Liver (tissue), 8 donors: ENCODE measurements at regions not wholly inside any gene's neighbourhood (a gene's known extent, or its start where the extent isn't known, plus 50 kb on each side); places are given as distances from the start of the nearest gene placed in this dataset.

Experiments used
- DNase-seq: peaks from one replicate; pipeline ENCODE4 v3.0.0-alpha.2; 2017; ENCODE audit warnings: low spot score
- H3K27ac ChIP-seq, 2 donors: one replicate each; pipeline ENCODE4 v1.7.0; 2013; ENCODE audit warnings: inconsistent platforms in 2 of 2, low read length in 2 of 2, control low read depth in 1 of 2, low read depth in 1 of 2, mild to moderate bottlenecking in 1 of 2
- H3K27me3 ChIP-seq, 4 donors: one replicate each; pipeline versions ENCODE4 v1.6.1 to v1.7.0; 2013; ENCODE audit warnings: low read length in 3 of 4, inconsistent platforms in 1 of 4, mild to moderate bottlenecking in 1 of 4, moderate library complexity in 1 of 4; ENCODE audit not compliant: control insufficient read depth in 4 of 4, insufficient read depth in 4 of 4
- H3K36me3 ChIP-seq, 4 donors: one replicate each; pipeline versions ENCODE4 v1.6.1 to v1.7.0; 2013; ENCODE audit warnings: low read length in 3 of 4, mild to moderate bottlenecking in 3 of 4, low read depth in 1 of 4, moderate library complexity in 1 of 4; ENCODE audit not compliant: control insufficient read depth in 4 of 4, insufficient read depth in 3 of 4
- H3K4me1 ChIP-seq, 4 donors: one replicate each; pipeline versions ENCODE4 v1.6.1 to v1.7.0; 2013; ENCODE audit warnings: low read length in 3 of 4, mild to moderate bottlenecking in 3 of 4, moderate library complexity in 1 of 4; ENCODE audit not compliant: control insufficient read depth in 4 of 4, insufficient read depth in 4 of 4
- H3K4me3 ChIP-seq, 3 donors: one replicate each; pipeline versions ENCODE4 v1.6.1 to v1.7.0; 2013; ENCODE audit warnings: low read length in 3 of 3, control low read depth in 1 of 3, low read depth in 1 of 3, mild to moderate bottlenecking in 1 of 3
- H3K9ac ChIP-seq, 2 donors: one replicate each; pipeline ENCODE4 v1.7.0; 2013; ENCODE audit warnings: low read length in 2 of 2, mild to moderate bottlenecking in 2 of 2, moderate library complexity in 2 of 2, control low read depth in 1 of 2, low read depth in 1 of 2
- H3K9me3 ChIP-seq, 4 donors: one replicate each; pipeline versions ENCODE4 v1.6.1 to v1.7.0; 2013; ENCODE audit warnings: low read length in 3 of 4; ENCODE audit not compliant: control insufficient read depth in 4 of 4
- CTCF ChIP-seq: fragments of 150-350 bp; IDR thresholded peaks from 2 replicates; pipeline ENCODE4 v1.5.1; 2017; ENCODE audit warnings: improper control_type of control experiment, low read depth, low read length; ENCODE audit not compliant: missing input control
- FOXA1 ChIP-seq: IDR thresholded peaks from 2 replicates; pipeline ENCODE4 v1.6.1; 2016; ENCODE audit warnings: antibody characterized with exemption
- FOXA2 ChIP-seq: IDR thresholded peaks from 2 replicates; pipeline ENCODE4 v1.6.1; 2016; ENCODE audit warnings: antibody characterized with exemption
- GABPA ChIP-seq, 2 donors: IDR thresholded peaks in 1 of 2; conservative IDR thresholded peaks in 1 of 2; 2 replicates each; pipeline ENCODE4 v1.6.1; 2016; ENCODE audit warnings: antibody characterized with exemption in 2 of 2, mild to moderate bottlenecking in 1 of 2, moderate library complexity in 1 of 2
- HNF4A ChIP-seq, 2 donors: conservative IDR thresholded peaks; 2 replicates each; pipeline ENCODE4 v1.6.1; 2016; ENCODE audit warnings: antibody characterized with exemption in 2 of 2, mild to moderate bottlenecking in 2 of 2
- HNF4G ChIP-seq: IDR thresholded peaks from 2 replicates; pipeline ENCODE4 v1.6.1; 2016; ENCODE audit warnings: antibody characterized with exemption
- JUND ChIP-seq, 2 donors: IDR thresholded peaks; 2 replicates each; pipeline ENCODE4 v1.6.1; 2016; ENCODE audit warnings: antibody characterized with exemption in 2 of 2
- MAX ChIP-seq: IDR thresholded peaks from 2 replicates; pipeline ENCODE4 v1.6.1; 2016; ENCODE audit warnings: antibody characterized with exemption
- RAD21 ChIP-seq, 2 donors: IDR thresholded peaks; 2 replicates each; pipeline ENCODE4 v1.6.1; 2016; ENCODE audit warnings: antibody characterized with exemption in 2 of 2, mild to moderate bottlenecking in 2 of 2
- RXRA ChIP-seq, 2 donors: IDR thresholded peaks; 2 replicates each; pipeline ENCODE4 v1.6.1; 2017 to 2018; ENCODE audit warnings: antibody characterized with exemption in 2 of 2, mild to moderate bottlenecking in 1 of 2
- SP1 ChIP-seq: IDR thresholded peaks from 2 replicates; pipeline ENCODE4 v1.6.1; 2018; ENCODE audit warnings: antibody characterized with exemption, mild to moderate bottlenecking
- TAF1 ChIP-seq: conservative IDR thresholded peaks from 2 replicates; pipeline ENCODE4 v1.6.1; 2016; ENCODE audit warnings: antibody characterized with exemption, mild to moderate bottlenecking
- ZBTB33 ChIP-seq: IDR thresholded peaks from 2 replicates; pipeline ENCODE4 v1.6.1; 2016; ENCODE audit warnings: antibody characterized with exemption
- WGBS: extraction: QIAGEN DNeasy Blood & Tissue Kit; methylation state at CpG from one replicate; pipeline ENCODE4 v1.1.7; 2013; 5-methylcytosine and 5-hydroxymethylcytosine counted together
- TF ChIP-seq, protein P1 (sequence below): IDR thresholded peaks from 2 replicates; pipeline ENCODE4 v1.6.1; 2016; ENCODE audit warnings: antibody characterized with exemption
- donor health status: healthy.
- donor health status: healthy.
- donor health status: healthy.
- donor health status: healthy.
- donor health status: healthy.

GRCh38 chr18:51458861-51459260 is 261.4 kb upstream of the MEX3C start:
- Histone ChIP-seq H3K9ac (no peak overlapping the region), H3K4me3 (no peak overlapping the region), H3K27me3 (no peaks in the 10 kb centered on the region), H3K4me1 (no peaks in the 10 kb centered on the region), H3K27ac (no peak overlapping the region), H3K9me3 (no peaks in the 10 kb centered on the region), H3K36me3 (no peaks in the 10 kb centered on the region)
- WGBS = 99% methylated on average over 1 of the region's 1 CpG
- no peak for TF ChIP-seq ZBTB33
- no peak for TF ChIP-seq RAD21 (IDR thresholded peaks at IDR 0.05)
- no peak for TF ChIP-seq JUND (IDR thresholded peaks at IDR 0.05)
- no peak for TF ChIP-seq GABPA (IDR thresholded peaks at IDR 0.05 in 1 of 2, conservative IDR thresholded peaks at IDR 0.05 in 1 of 2)
- TF ChIP-seq SP1 = no peak
- TF ChIP-seq HNF4G = no peak
- TF ChIP-seq HNF4A (conservative IDR thresholded peaks at IDR 0.05) = no peak
- no peak for TF ChIP-seq FOXA2
- no peak for TF ChIP-seq TAF1
- no peak for TF ChIP-seq FOXA1
- no peak for TF ChIP-seq RXRA (IDR thresholded peaks at IDR 0.05)
- DNase-seq = no peak

DNA sequence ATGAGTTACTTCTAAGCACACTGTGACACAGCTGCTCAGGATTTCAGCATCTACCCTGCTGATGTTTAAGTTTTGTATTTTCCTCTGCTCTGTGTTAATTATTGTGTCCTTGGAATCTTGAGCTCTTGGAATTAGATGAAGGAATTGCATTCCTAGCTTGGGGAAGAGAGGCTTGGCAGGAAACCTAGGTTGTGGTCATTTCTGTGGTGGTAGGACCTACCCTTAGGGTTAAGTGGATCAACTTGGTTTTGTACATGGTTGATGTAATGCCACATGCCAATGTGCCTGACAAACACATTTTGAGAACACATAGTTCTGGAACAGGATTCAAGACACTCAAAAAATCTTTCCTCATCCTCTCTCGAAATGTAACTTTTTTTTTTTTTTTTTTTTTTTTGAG is 264.5 kb upstream of the MEX3C start:
- WGBS = 88% methylated on average over 1 of the region's 1 CpG
- no peak for DNase-seq
- no peak overlapping the region for H3K27ac ChIP-seq
- H3K27me3 ChIP-seq = peaks cover 0 to 4% (median 0%) of the 10 kb centered on the region in 4 donors
- no peaks in the 10 kb centered on the region for H3K9me3 ChIP-seq
- no peaks in the 10 kb centered on the region for H3K36me3 ChIP-seq
- no peak overlapping the region for H3K9ac ChIP-seq
- TF ChIP-seq RXRA (IDR thresholded peaks at IDR 0.05) (no peak), TAF1 (no peak), MAX (no peak), SP1 (no peak), HNF4G (no peak)
- no peaks in the 10 kb centered on the region for H3K4me1 ChIP-seq
- no peak overlapping the region for H3K4me3 ChIP-seq

GRCh38 chr18:51463483-51464136 is 266.1 kb upstream of the MEX3C start:
- H3K9me3 ChIP-seq = no peaks in the 10 kb centered on the region
- TF ChIP-seq RXRA (IDR thresholded peaks at IDR 0.05) (no peak), MAX (no peak), CTCF (no peak), SP1 (no peak), RAD21 (IDR thresholded peaks at IDR 0.05) (no peak), HNF4A (conservative IDR thresholded peaks at IDR 0.05) (no peak)
- TF ChIP-seq, protein P1, sequence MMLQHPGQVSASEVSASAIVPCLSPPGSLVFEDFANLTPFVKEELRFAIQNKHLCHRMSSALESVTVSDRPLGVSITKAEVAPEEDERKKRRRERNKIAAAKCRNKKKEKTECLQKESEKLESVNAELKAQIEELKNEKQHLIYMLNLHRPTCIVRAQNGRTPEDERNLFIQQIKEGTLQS = no peak
- peaks cover 0 to 4% (median 0%) of the 10 kb centered on the region in 4 donors for H3K27me3 ChIP-seq
- H3K27ac ChIP-seq = no peak overlapping the region
- H3K9ac ChIP-seq = no peak overlapping the region
- no peaks in the 10 kb centered on the region for H3K4me1 ChIP-seq
- H3K36me3 ChIP-seq = no peaks in the 10 kb centered on the region
- WGBS = 83% methylated on average over 8 of the region's 9 CpGs
- H3K4me3 ChIP-seq = no peak overlapping the region
- no peak for DNase-seq
